Mammary epithelial cell (primary cell): ENCODE measurements at regions not wholly inside any gene's neighbourhood (a gene's known extent, or its start where the extent isn't known, plus 50 kb on each side); places are given as distances from the start of the nearest gene placed in this dataset.

Experiments
- EZH2 ChIP-seq: IDR thresholded peaks from 2 replicates; pipeline ENCODE4 v1.6.1; 2012; ENCODE audit warnings: low read length, inconsistent platforms, borderline replicate concordance
- TF ChIP-seq, protein P1 (sequence below), 2 donors: IDR thresholded peaks in 1 of 2; conservative IDR thresholded peaks in 1 of 2; 2 replicates each; pipeline ENCODE4 v1.5.1; 2011 to 2012; ENCODE audit warnings: inconsistent platforms in 2 of 2, low read length in 2 of 2, mild to moderate bottlenecking in 2 of 2, control low read depth in 1 of 2, low read depth in 1 of 2; ENCODE audit not compliant: insufficient read depth in 1 of 2; ENCODE audit errors: extremely low read depth in 1 of 2

DNA sequence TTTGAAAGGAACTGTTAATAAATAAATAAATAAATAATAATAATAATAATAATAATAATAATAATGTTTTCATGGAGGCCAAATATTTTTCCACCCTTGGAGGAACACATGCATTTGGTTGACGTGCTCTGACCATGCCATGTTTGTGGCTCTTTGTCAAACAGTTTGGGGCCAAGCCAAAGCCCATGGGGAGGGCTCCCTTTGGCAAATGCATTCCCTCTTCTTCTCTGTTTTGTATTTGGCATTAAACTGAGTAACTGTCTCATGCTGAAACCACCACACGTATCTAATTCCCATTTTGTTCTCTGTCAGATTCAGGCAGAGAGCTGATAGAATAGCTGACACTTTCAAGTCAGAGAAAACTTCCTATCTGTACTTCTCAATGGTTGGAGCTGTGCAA is 68.6 kb upstream of the PAX6 start:
- TF ChIP-seq, protein P1, sequence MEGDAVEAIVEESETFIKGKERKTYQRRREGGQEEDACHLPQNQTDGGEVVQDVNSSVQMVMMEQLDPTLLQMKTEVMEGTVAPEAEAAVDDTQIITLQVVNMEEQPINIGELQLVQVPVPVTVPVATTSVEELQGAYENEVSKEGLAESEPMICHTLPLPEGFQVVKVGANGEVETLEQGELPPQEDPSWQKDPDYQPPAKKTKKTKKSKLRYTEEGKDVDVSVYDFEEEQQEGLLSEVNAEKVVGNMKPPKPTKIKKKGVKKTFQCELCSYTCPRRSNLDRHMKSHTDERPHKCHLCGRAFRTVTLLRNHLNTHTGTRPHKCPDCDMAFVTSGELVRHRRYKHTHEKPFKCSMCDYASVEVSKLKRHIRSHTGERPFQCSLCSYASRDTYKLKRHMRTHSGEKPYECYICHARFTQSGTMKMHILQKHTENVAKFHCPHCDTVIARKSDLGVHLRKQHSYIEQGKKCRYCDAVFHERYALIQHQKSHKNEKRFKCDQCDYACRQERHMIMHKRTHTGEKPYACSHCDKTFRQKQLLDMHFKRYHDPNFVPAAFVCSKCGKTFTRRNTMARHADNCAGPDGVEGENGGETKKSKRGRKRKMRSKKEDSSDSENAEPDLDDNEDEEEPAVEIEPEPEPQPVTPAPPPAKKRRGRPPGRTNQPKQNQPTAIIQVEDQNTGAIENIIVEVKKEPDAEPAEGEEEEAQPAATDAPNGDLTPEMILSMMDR (conservative IDR thresholded peaks at IDR 0.05 in 1 of 2, IDR thresholded peaks at IDR 0.05 in 1 of 2; ENCODE audit: extremely low read depth in 1 of 2, insufficient read depth in 1 of 2, low read depth in 1 of 2, low read length in 2 of 2): no peak
- no peak for TF ChIP-seq EZH2
